Type B pancreatic cell (in vitro differentiated cells): ENCODE measurements at regions not wholly inside any gene's neighbourhood (a gene's known extent, or its start where the extent isn't known, plus 50 kb on each side); places are given as distances from the start of the nearest gene placed in this dataset.

Source experiments
- DNase-seq: peaks from one replicate; pipeline ENCODE4 v3.0.0; 2021; ENCODE audit warnings: mixed read lengths; ENCODE audit not compliant: unreplicated experiment; ENCODE audit errors: extremely low spot score
- H3K27ac Mint-ChIP-seq: 2 replicates; pipeline ENCODE4 v1.8.0; 2021; ENCODE audit warnings: mild to moderate bottlenecking, mixed read lengths
- H3K27me3 Mint-ChIP-seq: 2 replicates; pipeline ENCODE4 v1.8.0; 2021; ENCODE audit warnings: mixed read lengths
- H3K36me3 Mint-ChIP-seq: 2 replicates; pipeline ENCODE4 v1.8.0; 2021; ENCODE audit warnings: mixed read lengths
- H3K4me1 Mint-ChIP-seq: one replicate; pipeline ENCODE4 v1.8.0; 2021; ENCODE audit warnings: mixed read lengths; ENCODE audit not compliant: unreplicated experiment
- H3K4me3 Mint-ChIP-seq: 2 replicates; pipeline ENCODE4 v1.8.0; 2021; ENCODE audit warnings: mild to moderate bottlenecking, mixed read lengths
- H3K9me3 Mint-ChIP-seq: 2 replicates; pipeline ENCODE4 v1.8.0; 2021; ENCODE audit warnings: mixed read lengths
- TF ChIP-seq, protein P1 (sequence below): fragments of 200-600 bp; sonication (generic); conservative IDR thresholded peaks from 2 replicates; pipeline ENCODE4 v1.5.0; 2021; ENCODE audit warnings: antibody characterized with exemption, mild to moderate bottlenecking

DNA sequence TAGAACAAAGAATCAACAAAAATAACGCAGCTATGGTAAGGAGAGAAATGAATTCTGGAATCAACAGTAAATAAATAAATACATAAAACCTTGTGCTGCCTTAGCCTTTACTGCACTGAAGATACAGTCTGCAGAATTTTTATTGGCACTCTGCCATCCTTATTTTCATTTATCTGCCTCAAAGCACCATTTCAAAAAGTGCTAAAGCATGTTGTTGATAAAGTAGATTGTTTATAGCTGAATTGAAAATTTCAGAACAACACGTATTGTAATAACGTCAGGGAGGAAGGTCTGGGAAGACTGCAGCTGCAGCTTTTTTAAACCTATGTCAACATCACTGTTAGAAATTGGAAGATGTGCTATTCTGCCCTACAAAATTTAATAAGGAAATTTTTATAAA lies 787.2 kb downstream of the PLCL1 start:
- Mint-ChIP-seq H3K4me1 (no peaks in the 10 kb centered on the region), H3K4me3 (no peak overlapping the region), H3K27ac (no peak overlapping the region), H3K27me3 (no peaks in the 10 kb centered on the region), H3K9me3 (no peaks in the 10 kb centered on the region), H3K36me3 (no peaks in the 10 kb centered on the region)
- no peak for DNase-seq
- TF ChIP-seq, protein P1, sequence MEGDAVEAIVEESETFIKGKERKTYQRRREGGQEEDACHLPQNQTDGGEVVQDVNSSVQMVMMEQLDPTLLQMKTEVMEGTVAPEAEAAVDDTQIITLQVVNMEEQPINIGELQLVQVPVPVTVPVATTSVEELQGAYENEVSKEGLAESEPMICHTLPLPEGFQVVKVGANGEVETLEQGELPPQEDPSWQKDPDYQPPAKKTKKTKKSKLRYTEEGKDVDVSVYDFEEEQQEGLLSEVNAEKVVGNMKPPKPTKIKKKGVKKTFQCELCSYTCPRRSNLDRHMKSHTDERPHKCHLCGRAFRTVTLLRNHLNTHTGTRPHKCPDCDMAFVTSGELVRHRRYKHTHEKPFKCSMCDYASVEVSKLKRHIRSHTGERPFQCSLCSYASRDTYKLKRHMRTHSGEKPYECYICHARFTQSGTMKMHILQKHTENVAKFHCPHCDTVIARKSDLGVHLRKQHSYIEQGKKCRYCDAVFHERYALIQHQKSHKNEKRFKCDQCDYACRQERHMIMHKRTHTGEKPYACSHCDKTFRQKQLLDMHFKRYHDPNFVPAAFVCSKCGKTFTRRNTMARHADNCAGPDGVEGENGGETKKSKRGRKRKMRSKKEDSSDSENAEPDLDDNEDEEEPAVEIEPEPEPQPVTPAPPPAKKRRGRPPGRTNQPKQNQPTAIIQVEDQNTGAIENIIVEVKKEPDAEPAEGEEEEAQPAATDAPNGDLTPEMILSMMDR, result no peak

DNA sequence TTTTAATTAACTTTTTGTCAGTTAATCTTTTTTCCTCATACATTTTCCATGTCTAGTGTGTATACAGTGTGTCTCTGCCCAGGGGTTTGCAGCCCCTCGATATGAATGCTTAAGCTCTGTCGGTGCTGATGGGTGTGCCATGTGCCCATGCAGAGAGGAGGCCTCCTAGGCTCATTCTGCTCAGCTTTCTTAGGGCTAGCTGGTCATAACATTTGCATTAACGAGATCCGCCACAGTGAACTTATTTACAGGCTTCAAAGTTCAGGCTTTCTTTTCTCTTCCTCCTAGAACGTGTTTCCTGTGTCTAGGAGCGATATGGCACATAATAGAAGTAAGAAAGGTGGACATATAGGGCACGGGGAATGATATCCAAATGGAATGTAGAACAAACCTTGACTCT lies 783.3 kb downstream of the PLCL1 start:
- DNase-seq, result no peak
- no peaks in the 10 kb centered on the region for H3K36me3 Mint-ChIP-seq
- no peak overlapping the region for H3K27ac Mint-ChIP-seq
- no peaks in the 10 kb centered on the region for H3K4me1 Mint-ChIP-seq
- H3K4me3 Mint-ChIP-seq, result no peak overlapping the region
- TF ChIP-seq, protein P1, result no peak
- H3K9me3 Mint-ChIP-seq, result no peaks in the 10 kb centered on the region
- no peaks in the 10 kb centered on the region for H3K27me3 Mint-ChIP-seq

DNA sequence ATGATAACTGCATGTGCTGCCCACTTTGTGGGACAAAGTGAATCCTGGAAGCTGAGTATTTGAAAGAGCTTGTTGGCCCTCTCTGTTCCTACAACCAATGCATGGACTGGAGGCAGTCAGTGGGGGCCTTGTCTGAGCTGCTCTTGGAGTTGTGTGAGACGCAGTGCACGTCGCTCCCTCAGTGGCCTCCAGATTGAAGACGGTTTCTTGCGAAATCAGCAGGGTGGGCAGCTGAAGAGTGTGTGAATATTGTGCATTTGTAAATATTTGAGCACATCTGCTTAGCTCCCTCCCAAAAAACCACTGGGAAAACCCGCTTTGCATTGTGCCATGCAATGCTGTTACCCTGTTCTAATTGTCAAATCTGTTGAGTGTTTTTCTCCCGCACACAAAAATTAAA lies 782.8 kb downstream of the PLCL1 start:
- H3K27ac Mint-ChIP-seq, result no peak overlapping the region
- no peaks in the 10 kb centered on the region for H3K36me3 Mint-ChIP-seq
- no peaks in the 10 kb centered on the region for H3K4me1 Mint-ChIP-seq
- TF ChIP-seq, protein P1, result no peak
- no peaks in the 10 kb centered on the region for H3K27me3 Mint-ChIP-seq
- H3K4me3 Mint-ChIP-seq, result no peak overlapping the region
- DNase-seq, result no peak
- H3K9me3 Mint-ChIP-seq, result no peaks in the 10 kb centered on the region

DNA sequence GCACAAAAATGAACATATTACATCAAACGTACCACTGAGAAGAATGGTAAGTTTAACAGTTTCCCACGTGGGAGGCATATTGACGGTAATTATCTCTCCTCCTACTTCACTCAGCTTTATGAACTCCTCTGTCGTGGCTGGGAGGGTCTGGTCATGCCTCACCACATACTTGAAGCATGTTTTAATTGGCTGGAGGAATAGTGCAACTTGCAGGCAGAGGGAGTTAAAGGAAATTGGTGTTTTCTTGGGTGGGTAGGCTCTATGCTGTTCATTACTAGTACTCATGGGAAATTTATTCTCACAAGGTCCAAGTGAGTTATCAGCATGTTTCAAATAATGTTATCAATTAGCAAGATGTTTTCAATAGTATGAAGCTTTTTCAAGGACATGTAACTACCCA lies 767.0 kb downstream of the PLCL1 start:
- Mint-ChIP-seq H3K27me3 (no peaks in the 10 kb centered on the region), H3K4me1 (no peaks in the 10 kb centered on the region), H3K9me3 (peaks cover 5% of the 10 kb centered on the region), H3K4me3 (no peak overlapping the region), H3K27ac (no peak overlapping the region), H3K36me3 (no peaks in the 10 kb centered on the region)
- DNase-seq, result no peak
- TF ChIP-seq, protein P1, result no peak

GRCh38 chr2:198558176-198558575 lies 753.8 kb downstream of the PLCL1 start:
- Mint-ChIP-seq H3K36me3 (no peaks in the 10 kb centered on the region), H3K4me1 (no peaks in the 10 kb centered on the region)

More at GRCh38 chr2:198558176-198558575, 753.8 kb downstream of the PLCL1 start:
- TF ChIP-seq, protein P1, result no peak
- no peak for DNase-seq
- Mint-ChIP-seq H3K9me3 (peaks cover 5% of the 10 kb centered on the region), H3K27me3 (no peaks in the 10 kb centered on the region), H3K27ac (no peak overlapping the region), H3K4me3 (no peak overlapping the region)
